ENCODE measurements at regions not wholly inside any gene's neighbourhood (a gene's known extent, or its start where the extent isn't known, plus 50 kb on each side); places are given as distances from the start of the nearest gene placed in this dataset.
"Not testable (repeated sequence)": the region's sequence is repeated elsewhere in the genome, so short reads cannot be mapped to it uniquely, and the experiment has no call there.

GRCh38 chr2:203626952-203627681, 79.3 kb upstream of the CD28 start:
- no peak for DNase-seq
- intact Hi-C loops (cut with DNase I) = no loop called here

- intact Hi-C loops (cut with DNase I) = no loop called here
- no peak for DNase-seq
These were observed 76.7 kb upstream of the CD28 start for GRCh38 chr2:203629699-203630098.

GRCh38 chr2:203631068-203631757, 75.2 kb upstream of the CD28 start:
- DNase-seq = no peak
- intact Hi-C loops (cut with DNase I) = no loop called here

GRCh38 chr2:203636588-203637470, 69.6 kb upstream of the CD28 start:
- intact Hi-C loops (cut with DNase I) = no loop called here
- no peak for DNase-seq

GRCh38 chr2:203637471-203638167, 68.8 kb upstream of the CD28 start:
- no peak for DNase-seq
- intact Hi-C loops (cut with DNase I) = no loop called here

- intact Hi-C loops (cut with DNase I) = not testable (repeated sequence)
- DNase-seq = peak in 2 of 10 donors; percentile 55 to 69
These were observed 64.6 kb upstream of the CD28 start for GRCh38 chr2:203641865-203642264.

- intact Hi-C loops (cut with DNase I); DNase-seq: not testable (repeated sequence)
These were observed 63.6 kb upstream of the CD28 start for GRCh38 chr2:203642841-203643240.

GRCh38 chr2:203645831-203646230, 60.6 kb upstream of the CD28 start:
- DNase-seq = no peak
- intact Hi-C loops (cut with DNase I) = no loop called here

- DNase-seq = no peak
These were observed 60.1 kb upstream of the CD28 start for GRCh38 chr2:203646266-203646864.

GRCh38 chr2:203646961-203647360, 59.5 kb upstream of the CD28 start:
- intact Hi-C loops (cut with DNase I) = no loop called here
- no peak for DNase-seq

More at GRCh38 chr2:203646266-203646864, 60.1 kb upstream of the CD28 start:
- intact Hi-C loops (cut with DNase I) = no loop called here

GRCh38 chr2:203647579-203647978, 58.9 kb upstream of the CD28 start:
- intact Hi-C loops (cut with DNase I) = no loop called here
- DNase-seq = no peak

GRCh38 chr2:203648273-203648672, 58.2 kb upstream of the CD28 start:
- intact Hi-C loops (cut with DNase I) = no loop called here
- no peak for DNase-seq

- DNase-seq = no peak
- intact Hi-C loops (cut with DNase I) = no loop called here
These were observed 57.1 kb upstream of the CD28 start for GRCh38 chr2:203649176-203649814.

- intact Hi-C loops (cut with DNase I) = loop anchor here (1.0 to 10.0 kb wide), 4 partner anchors 114 to 258 kb away; partner anchors contain the start of gene RAPH1
- no peak for DNase-seq
These were observed 55.4 kb upstream of the CD28 start for GRCh38 chr2:203650860-203651613.

- intact Hi-C loops (cut with DNase I) = loop anchor here (1.0 to 10.0 kb wide), 4 partner anchors 114 to 258 kb away; partner anchors contain the start of gene RAPH1
- no peak for DNase-seq
These were observed 54.8 kb upstream of the CD28 start for GRCh38 chr2:203651621-203652020.

GRCh38 chr2:203654826-203655225, 51.6 kb upstream of the CD28 start:
- intact Hi-C loops (cut with DNase I) = loop anchor here (5.0 to 10.0 kb wide), 2 partner anchors 118 to 130 kb away; partner anchors contain the start of gene RAPH1
- no peak for DNase-seq

- intact Hi-C loops (cut with DNase I) = loop anchor here (10.0 kb wide), 1 partner anchor 128 kb away; no protein-coding TSS in a partner anchor
- DNase-seq = no peak
These were observed 49.7 kb upstream of the CD28 start for GRCh38 chr2:203656522-203657287.
